DND-41 (cell line): ENCODE measurements at regions not wholly inside any gene's neighbourhood (a gene's known extent, or its start where the extent isn't known, plus 50 kb on each side); places are given as distances from the start of the nearest gene placed in this dataset.

Experiments
- EZH2 ChIP-seq: IDR thresholded peaks from 3 replicates; pipeline ENCODE4 v1.6.1; 2012; ENCODE audit warnings: borderline replicate concordance, low read depth, mild to moderate bottlenecking, moderate library complexity, low read length, inconsistent platforms; ENCODE audit not compliant: severe bottlenecking
- TF ChIP-seq, protein P1 (sequence below): IDR thresholded peaks from 2 replicates; pipeline ENCODE4 v1.5.1; 2012; ENCODE audit warnings: borderline replicate concordance, low read length, moderate library complexity, mild to moderate bottlenecking; ENCODE audit not compliant: poor library complexity, severe bottlenecking; ENCODE audit errors: extremely low read depth

DNA sequence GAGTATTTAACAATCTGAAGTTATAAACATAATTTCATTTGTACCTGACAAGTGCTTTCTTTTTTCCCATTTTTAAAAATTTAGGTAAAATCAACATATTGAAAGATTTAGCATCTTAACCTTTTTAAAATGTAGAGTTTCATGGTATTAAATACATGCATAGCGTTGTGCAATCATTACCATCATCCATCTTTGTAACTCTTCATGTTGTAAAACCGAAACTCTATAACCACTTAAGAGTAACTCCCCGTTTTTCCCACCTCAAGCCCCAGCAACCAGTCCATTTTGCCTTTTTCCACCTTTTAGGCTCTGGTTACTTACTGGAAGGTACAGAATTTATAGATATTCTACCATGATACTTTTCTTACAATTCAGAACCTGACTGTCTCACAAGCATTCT lies 892.5 kb downstream of the DNAJB9 start:
- TF ChIP-seq, protein P1, sequence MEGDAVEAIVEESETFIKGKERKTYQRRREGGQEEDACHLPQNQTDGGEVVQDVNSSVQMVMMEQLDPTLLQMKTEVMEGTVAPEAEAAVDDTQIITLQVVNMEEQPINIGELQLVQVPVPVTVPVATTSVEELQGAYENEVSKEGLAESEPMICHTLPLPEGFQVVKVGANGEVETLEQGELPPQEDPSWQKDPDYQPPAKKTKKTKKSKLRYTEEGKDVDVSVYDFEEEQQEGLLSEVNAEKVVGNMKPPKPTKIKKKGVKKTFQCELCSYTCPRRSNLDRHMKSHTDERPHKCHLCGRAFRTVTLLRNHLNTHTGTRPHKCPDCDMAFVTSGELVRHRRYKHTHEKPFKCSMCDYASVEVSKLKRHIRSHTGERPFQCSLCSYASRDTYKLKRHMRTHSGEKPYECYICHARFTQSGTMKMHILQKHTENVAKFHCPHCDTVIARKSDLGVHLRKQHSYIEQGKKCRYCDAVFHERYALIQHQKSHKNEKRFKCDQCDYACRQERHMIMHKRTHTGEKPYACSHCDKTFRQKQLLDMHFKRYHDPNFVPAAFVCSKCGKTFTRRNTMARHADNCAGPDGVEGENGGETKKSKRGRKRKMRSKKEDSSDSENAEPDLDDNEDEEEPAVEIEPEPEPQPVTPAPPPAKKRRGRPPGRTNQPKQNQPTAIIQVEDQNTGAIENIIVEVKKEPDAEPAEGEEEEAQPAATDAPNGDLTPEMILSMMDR: no peak
- no peak for TF ChIP-seq EZH2
